GM21528 (cell line): ENCODE measurements at regions not wholly inside any gene's neighbourhood (a gene's known extent, or its start where the extent isn't known, plus 50 kb on each side); places are given as distances from the start of the nearest gene placed in this dataset.
A peak's percentile ranks its signal among the peaks of the same experiment; 100 is the strongest.
"Not testable (repeated sequence)": the region's sequence is repeated elsewhere in the genome, so short reads cannot be mapped to it uniquely, and the experiment has no call there.

Experiments used
- ATAC-seq: cut with Tn5 transposase; IDR thresholded peaks from one replicate; pipeline ENCODE4 v1.9.1; 2021; ENCODE audit warnings: mild to moderate bottlenecking, moderate library complexity; ENCODE audit not compliant: unreplicated experiment, low FRiP score

GRCh38 chr15:61379005-61379404, 149.9 kb upstream of the RORA start:
- ATAC-seq = no peak

- ATAC-seq = no peak
Observed at GRCh38 chr15:61376961-61377360, 147.9 kb upstream of the RORA start.

GRCh38 chr15:61376516-61376915, 147.4 kb upstream of the RORA start:
- ATAC-seq = no peak

- no peak for ATAC-seq
Observed at GRCh38 chr15:61374848-61375247, 145.7 kb upstream of the RORA start.

GRCh38 chr15:61367953-61368352, 138.9 kb upstream of the RORA start:
- no peak for ATAC-seq

- no peak for ATAC-seq
Observed at GRCh38 chr15:61364871-61365270, 135.8 kb upstream of the RORA start.

- ATAC-seq = not testable (repeated sequence)
Observed at GRCh38 chr15:61362912-61363311, 133.8 kb upstream of the RORA start.

GRCh38 chr15:61344293-61344692, 115.2 kb upstream of the RORA start:
- no peak for ATAC-seq

- no peak for ATAC-seq
Observed at GRCh38 chr15:61342390-61342789, 113.3 kb upstream of the RORA start.

GRCh38 chr15:61339516-61339915, 110.4 kb upstream of the RORA start:
- ATAC-seq = no peak

GRCh38 chr15:61337541-61337940, 108.4 kb upstream of the RORA start:
- ATAC-seq = no peak

- ATAC-seq = no peak
Observed at GRCh38 chr15:61336026-61336638, 107.0 kb upstream of the RORA start.

GRCh38 chr15:61334714-61335113, 105.6 kb upstream of the RORA start:
- not testable (repeated sequence) for ATAC-seq

GRCh38 chr15:61331019-61331418, 101.9 kb upstream of the RORA start:
- no peak for ATAC-seq

- peak; percentile 79 for ATAC-seq
Observed at GRCh38 chr15:61327019-61327631, 98.0 kb upstream of the RORA start.

GRCh38 chr15:61319892-61320291, 90.8 kb upstream of the RORA start:
- ATAC-seq = no peak

- ATAC-seq = no peak
Observed at GRCh38 chr15:61318802-61319525, 89.9 kb upstream of the RORA start.

GRCh38 chr15:61318301-61318700, 89.2 kb upstream of the RORA start:
- no peak for ATAC-seq

- no peak for ATAC-seq
Observed at GRCh38 chr15:61315471-61315870, 86.4 kb upstream of the RORA start.

- ATAC-seq = no peak
Observed at GRCh38 chr15:61314427-61314826, 85.3 kb upstream of the RORA start.

GRCh38 chr15:61309617-61310016, 80.5 kb upstream of the RORA start:
- no peak for ATAC-seq

- ATAC-seq = no peak
Observed at GRCh38 chr15:61309031-61309511, 80.0 kb upstream of the RORA start.
